Liver (tissue), 2 donors: ENCODE measurements at regions not wholly inside any gene's neighbourhood (a gene's known extent, or its start where the extent isn't known, plus 50 kb on each side); places are given as distances from the start of the nearest gene placed in this dataset.
"Not testable (repeated sequence)": the region's sequence is repeated elsewhere in the genome, so short reads cannot be mapped to it uniquely, and the experiment has no call there.

ENCODE experiments used
- GABPA ChIP-seq, 2 donors: IDR thresholded peaks in 1 of 2; conservative IDR thresholded peaks in 1 of 2; 2 replicates each; pipeline ENCODE4 v1.6.1; 2016; ENCODE audit warnings: antibody characterized with exemption in 2 of 2, mild to moderate bottlenecking in 1 of 2, moderate library complexity in 1 of 2
- RXRA ChIP-seq, 2 donors: IDR thresholded peaks; 2 replicates each; pipeline ENCODE4 v1.6.1; 2017 to 2018; ENCODE audit warnings: antibody characterized with exemption in 2 of 2, mild to moderate bottlenecking in 1 of 2
- YY1 ChIP-seq: IDR thresholded peaks from 2 replicates; pipeline ENCODE4 v1.6.1; 2016; ENCODE audit warnings: antibody characterized with exemption, mild to moderate bottlenecking
- donor health status: healthy.

- TF ChIP-seq RXRA (IDR thresholded peaks at IDR 0.05); YY1; GABPA (IDR thresholded peaks at IDR 0.05 in 1 of 2, conservative IDR thresholded peaks at IDR 0.05 in 1 of 2): not testable (repeated sequence)
These were observed 65.6 kb upstream of the PRSS12 start for GRCh38 chr4:118418396-118418795.
